ENCODE measurements at regions not wholly inside any gene's neighbourhood (a gene's known extent, or its start where the extent isn't known, plus 50 kb on each side); places are given as distances from the start of the nearest gene placed in this dataset.

DNA sequence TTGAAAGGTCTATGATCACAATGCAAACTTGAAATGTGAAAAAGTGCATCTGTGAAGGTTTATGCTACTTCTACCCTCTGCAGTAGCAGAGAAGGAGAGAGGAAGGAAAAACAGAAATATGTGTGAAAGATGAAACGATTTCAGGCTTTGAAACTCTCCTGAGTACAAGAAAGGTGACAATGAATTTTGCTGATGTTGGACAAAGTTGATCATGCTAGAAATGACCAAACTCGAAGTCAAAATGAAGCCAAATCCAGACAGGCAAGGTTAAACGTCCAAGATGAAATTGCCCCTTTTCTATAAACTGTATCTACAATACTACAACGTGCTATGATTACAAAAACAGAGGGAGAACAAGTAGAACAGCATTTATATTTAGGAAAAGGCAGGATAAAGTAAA, 67.0 kb upstream of the C7orf33 start:
- TF ChIP-seq POLR2A (IDR thresholded peaks at IDR 0.05) = no peak
- TF ChIP-seq CTCF (IDR thresholded peaks at IDR 0.05) = no peak

Data from body of pancreas (tissue), 4 donors.